Caco-2 (cell line): ENCODE measurements at regions not wholly inside any gene's neighbourhood (a gene's known extent, or its start where the extent isn't known, plus 50 kb on each side); places are given as distances from the start of the nearest gene placed in this dataset.

Source experiments
- BruUV-seq: library from RNA; stranded (reverse); fragments of 400-500 nt; replicated peaks from 2 replicates; lab custom pipeline; 2021; lab: Mats Ljungman, UMichigan
- CTCF ChIA-PET: fragments of 300-600 bp; sonication (Branson Sonifier 250); formaldehyde crosslinking; loops from one replicate; lab custom pipeline; 2022; ENCODE audit warnings: antibody characterized with exemption; lab: Charles Lee
- POLR2A ChIA-PET: fragments of 300-600 bp; sonication (Branson Sonifier 250); formaldehyde crosslinking; loops from one replicate; lab custom pipeline; 2022; ENCODE audit warnings: antibody characterized with exemption; lab: Charles Lee
- DNase-seq, 2 experiments: peaks; one replicate each; pipeline versions ENCODE4 v3.0.0 to v3.0.0-alpha.2; 2020 to 2022
- H3K27me3 ChIP-seq: replicated peaks from 2 replicates; pipeline ENCODE4 v1.6.0; 2011; ENCODE audit warnings: low read length; ENCODE audit not compliant: control insufficient read depth, insufficient read depth
- H3K36me3 ChIP-seq: 2 replicates; pipeline ENCODE4 v1.5.1; 2011; ENCODE audit warnings: low read length; ENCODE audit not compliant: control insufficient read depth, insufficient read depth
- H3K4me1 ChIP-seq: fragments of 250-450 bp; sonication (Bioruptor Pico); 2 replicates; pipeline ENCODE4 v1.5.1; 2020; ENCODE audit warnings: mild to moderate bottlenecking
- H3K4me3 ChIP-seq: 2 replicates; pipeline ENCODE4 v1.5.1; 2011; ENCODE audit warnings: low read depth, mild to moderate bottlenecking, control low read depth, low read length
- H3K9me3 ChIP-seq: fragments of 250-450 bp; sonication (Bioruptor Pico); 2 replicates; pipeline ENCODE4 v1.5.1; 2020; ENCODE audit warnings: mild to moderate bottlenecking, moderate library complexity
- H3K27ac Mint-ChIP-seq: one replicate; pipeline ENCODE4 v1.8.0; 2022; ENCODE audit warnings: mixed read lengths; ENCODE audit not compliant: unreplicated experiment
- H3K27me3 Mint-ChIP-seq: one replicate; pipeline ENCODE4 v1.8.0; 2022; ENCODE audit warnings: mixed read lengths; ENCODE audit not compliant: insufficient read depth, unreplicated experiment
- H3K36me3 Mint-ChIP-seq: one replicate; pipeline ENCODE4 v1.8.0; 2022; ENCODE audit warnings: mild to moderate bottlenecking, mixed read lengths; ENCODE audit not compliant: insufficient read depth, unreplicated experiment
- H3K4me1 Mint-ChIP-seq: one replicate; pipeline ENCODE4 v1.8.0; 2022; ENCODE audit warnings: low read depth, mixed read lengths; ENCODE audit not compliant: unreplicated experiment
- H3K4me3 Mint-ChIP-seq: one replicate; pipeline ENCODE4 v1.8.0; 2022; ENCODE audit warnings: mild to moderate bottlenecking, moderate library complexity, mixed read lengths; ENCODE audit not compliant: unreplicated experiment
- H3K9me3 Mint-ChIP-seq: one replicate; pipeline ENCODE4 v1.8.0; 2022; ENCODE audit warnings: mixed read lengths; ENCODE audit not compliant: unreplicated experiment
- CTCF ChIP-seq, 2 experiments: fragments of 200-600 bp in 1 of 2; IDR thresholded peaks; 1 replicate in 1 of 2; 2 replicates in 1 of 2; pipeline versions ENCODE4 v1.5.1 to v1.8.0; 2011 to 2022; ENCODE audit warnings: antibody characterized with exemption in 1 of 2, control low read depth in 1 of 2, inconsistent platforms in 1 of 2, low read depth in 1 of 2, low read length in 1 of 2, mild to moderate bottlenecking in 1 of 2, moderate library complexity in 1 of 2; ENCODE audit not compliant: insufficient read depth in 1 of 2, severe bottlenecking in 1 of 2, unreplicated experiment in 1 of 2
- intact Hi-C: fragments of 100-400 bp; cut with micrococcal nuclease; formaldehyde crosslinking; loops from one replicate; pipeline ENCODE4 v1.10.0; 2022; ENCODE audit not compliant: unreplicated experiment

- H3K36me3 ChIP-seq, result no peaks in the 10 kb centered on the region
- no peak for TF ChIP-seq CTCF (IDR thresholded peaks at IDR 0.05; ENCODE audit: insufficient read depth in 1 of 2, low read depth in 1 of 2, low read length in 1 of 2, severe bottlenecking in 1 of 2, unreplicated experiment in 1 of 2)
- H3K4me1 Mint-ChIP-seq, result peaks cover 10% of the 10 kb centered on the region
- H3K27ac Mint-ChIP-seq, result no peak overlapping the region
- H3K4me3 Mint-ChIP-seq, result no peak overlapping the region
- POLR2A ChIA-PET, result no interaction called here
- no peaks in the 10 kb centered on the region for H3K27me3 ChIP-seq
- H3K9me3 Mint-ChIP-seq, result no peaks in the 10 kb centered on the region
- DNase-seq, result no peak
- no peaks in the 10 kb centered on the region for H3K27me3 Mint-ChIP-seq
- no peaks in the 10 kb centered on the region for H3K9me3 ChIP-seq
- CTCF ChIA-PET, result no interaction called here
- no peaks in the 10 kb centered on the region for H3K36me3 Mint-ChIP-seq
- intact Hi-C loops, result no loop called here
- no peaks in the 10 kb centered on the region for H3K4me1 ChIP-seq
- H3K4me3 ChIP-seq, result no peak overlapping the region
- no TSS peak for BruUV-seq
These were observed 70.6 kb downstream of the SNRPE start for GRCh38 chr1:203931953-203932352.

- POLR2A ChIA-PET, result no interaction called here
- BruUV-seq, result no TSS peak
- no peak overlapping the region for H3K4me3 ChIP-seq
- H3K9me3 ChIP-seq, result no peaks in the 10 kb centered on the region
- no peak for DNase-seq
- Mint-ChIP-seq H3K36me3 (no peaks in the 10 kb centered on the region), H3K4me3 (no peak overlapping the region), H3K27me3 (no peaks in the 10 kb centered on the region), H3K4me1 (peaks cover 13% of the 10 kb centered on the region), H3K27ac (no peak overlapping the region), H3K9me3 (no peaks in the 10 kb centered on the region)
- intact Hi-C loops, result no loop called here
- no peaks in the 10 kb centered on the region for H3K4me1 ChIP-seq
- no peak for TF ChIP-seq CTCF (IDR thresholded peaks at IDR 0.05; ENCODE audit: insufficient read depth in 1 of 2, low read depth in 1 of 2, low read length in 1 of 2, severe bottlenecking in 1 of 2, unreplicated experiment in 1 of 2)
- no peaks in the 10 kb centered on the region for H3K27me3 ChIP-seq
- no peaks in the 10 kb centered on the region for H3K36me3 ChIP-seq
- CTCF ChIA-PET, result no interaction called here
These were observed 71.2 kb downstream of the SNRPE start for GRCh38 chr1:203932556-203932955.

GRCh38 chr1:203934027-203934426 lies 72.6 kb downstream of the SNRPE start:
- H3K4me3 Mint-ChIP-seq, result no peak overlapping the region
- DNase-seq, result no peak
- no peaks in the 10 kb centered on the region for H3K4me1 ChIP-seq
- H3K4me3 ChIP-seq, result no peak overlapping the region
- ChIA-PET CTCF (no interaction called here), POLR2A (no interaction called here)
- intact Hi-C loops, result no loop called here
- H3K9me3 ChIP-seq, result no peaks in the 10 kb centered on the region
- peaks cover 17% of the 10 kb centered on the region for H3K4me1 Mint-ChIP-seq
- H3K27me3 ChIP-seq, result no peaks in the 10 kb centered on the region
- H3K27me3 Mint-ChIP-seq, result no peaks in the 10 kb centered on the region
- no peaks in the 10 kb centered on the region for H3K36me3 Mint-ChIP-seq
- H3K36me3 ChIP-seq, result no peaks in the 10 kb centered on the region
- BruUV-seq, result no TSS peak
- H3K9me3 Mint-ChIP-seq, result no peaks in the 10 kb centered on the region
- H3K27ac Mint-ChIP-seq, result no peak overlapping the region
- no peak for TF ChIP-seq CTCF (IDR thresholded peaks at IDR 0.05; ENCODE audit: insufficient read depth in 1 of 2, low read depth in 1 of 2, low read length in 1 of 2, severe bottlenecking in 1 of 2, unreplicated experiment in 1 of 2)
